HFFc6 (cell line): ENCODE measurements at regions not wholly inside any gene's neighbourhood (a gene's known extent, or its start where the extent isn't known, plus 50 kb on each side); places are given as distances from the start of the nearest gene placed in this dataset.

Experiments used
- DNase-seq: peaks from one replicate; pipeline ENCODE4 v3.0.0-alpha.2; 2018
- H3K27ac Mint-ChIP-seq: 2 replicates; pipeline ENCODE4 v1.8.0; 2020; ENCODE audit warnings: mild to moderate bottlenecking, mixed read lengths
- H3K27me3 Mint-ChIP-seq: 2 replicates; pipeline ENCODE4 v1.8.0; 2021; ENCODE audit warnings: mild to moderate bottlenecking, moderate library complexity, mixed read lengths; ENCODE audit not compliant: insufficient read depth
- H3K36me3 Mint-ChIP-seq: 2 replicates; pipeline ENCODE4 v1.8.0; 2021; ENCODE audit warnings: low read depth, mixed read lengths
- H3K4me1 Mint-ChIP-seq: 2 replicates; pipeline ENCODE4 v1.8.0; 2020; ENCODE audit warnings: low read depth, mixed read lengths
- H3K4me3 Mint-ChIP-seq: 2 replicates; pipeline ENCODE4 v1.8.0; 2020; ENCODE audit warnings: mild to moderate bottlenecking, moderate library complexity, mixed read lengths
- H3K9me3 Mint-ChIP-seq: 2 replicates; pipeline ENCODE4 v1.8.0; 2020; ENCODE audit warnings: mild to moderate bottlenecking, mixed read lengths
- CTCF ChIP-seq: fragments of 200-600 bp; sonication (generic); IDR thresholded peaks from 2 replicates; pipeline ENCODE4 v1.5.0; 2021; ENCODE audit warnings: antibody characterized with exemption, mild to moderate bottlenecking

GRCh38 chr5:5900350-5900749, 477.9 kb downstream of the ICE1 start:
- Mint-ChIP-seq H3K9me3 (peaks cover 13% of the 10 kb centered on the region), H3K4me1 (no peaks in the 10 kb centered on the region), H3K36me3 (no peaks in the 10 kb centered on the region), H3K4me3 (no peak overlapping the region), H3K27ac (no peak overlapping the region), H3K27me3 (no peaks in the 10 kb centered on the region)
- DNase-seq = no peak
- no peak for TF ChIP-seq CTCF

GRCh38 chr5:5899716-5900115, 477.2 kb downstream of the ICE1 start:
- Mint-ChIP-seq H3K27me3 (no peaks in the 10 kb centered on the region), H3K9me3 (peaks cover 18% of the 10 kb centered on the region), H3K27ac (no peak overlapping the region), H3K4me3 (no peak overlapping the region), H3K4me1 (no peaks in the 10 kb centered on the region), H3K36me3 (no peaks in the 10 kb centered on the region)
- no peak for TF ChIP-seq CTCF
- no peak for DNase-seq

GRCh38 chr5:5888284-5888683, 465.8 kb downstream of the ICE1 start:
- Mint-ChIP-seq H3K4me1 (no peaks in the 10 kb centered on the region), H3K27ac (no peak overlapping the region), H3K27me3 (peaks cover 4% of the 10 kb centered on the region), H3K4me3 (no peak overlapping the region), H3K9me3 (peaks cover 43% of the 10 kb centered on the region), H3K36me3 (no peaks in the 10 kb centered on the region; the same call in 1 of the 2 replicates)
- no peak for TF ChIP-seq CTCF
- DNase-seq = no peak

- Mint-ChIP-seq H3K27me3 (peaks cover 4% of the 10 kb centered on the region), H3K9me3 (peaks cover 43% of the 10 kb centered on the region), H3K36me3 (no peaks in the 10 kb centered on the region; the same call in 1 of the 2 replicates), H3K4me1 (no peaks in the 10 kb centered on the region), H3K27ac (no peak overlapping the region), H3K4me3 (no peak overlapping the region)
- no peak for DNase-seq
- TF ChIP-seq CTCF = no peak
These were observed 465.4 kb downstream of the ICE1 start for GRCh38 chr5:5887833-5888232.

GRCh38 chr5:5886812-5887486, 464.5 kb downstream of the ICE1 start:
- Mint-ChIP-seq H3K27me3 (peaks cover 4% of the 10 kb centered on the region), H3K4me1 (no peaks in the 10 kb centered on the region), H3K27ac (no peak overlapping the region), H3K9me3 (peaks cover 39% of the 10 kb centered on the region), H3K36me3 (no peaks in the 10 kb centered on the region; the same call in 1 of the 2 replicates), H3K4me3 (no peak overlapping the region)
- TF ChIP-seq CTCF = peak; percentile 35; the same call in 1 of the 2 replicates
- DNase-seq = no peak
